Activated CD4-positive, alpha-beta T cell treated with anti-CD3 and anti-CD28 coated beads for 48 hours (primary cell): ENCODE measurements at regions not wholly inside any gene's neighbourhood (a gene's known extent, or its start where the extent isn't known, plus 50 kb on each side); places are given as distances from the start of the nearest gene placed in this dataset.

Source experiments
- DNase-seq: peaks from one replicate; pipeline ENCODE4 v3.0.0-alpha.2; 2020

DNA sequence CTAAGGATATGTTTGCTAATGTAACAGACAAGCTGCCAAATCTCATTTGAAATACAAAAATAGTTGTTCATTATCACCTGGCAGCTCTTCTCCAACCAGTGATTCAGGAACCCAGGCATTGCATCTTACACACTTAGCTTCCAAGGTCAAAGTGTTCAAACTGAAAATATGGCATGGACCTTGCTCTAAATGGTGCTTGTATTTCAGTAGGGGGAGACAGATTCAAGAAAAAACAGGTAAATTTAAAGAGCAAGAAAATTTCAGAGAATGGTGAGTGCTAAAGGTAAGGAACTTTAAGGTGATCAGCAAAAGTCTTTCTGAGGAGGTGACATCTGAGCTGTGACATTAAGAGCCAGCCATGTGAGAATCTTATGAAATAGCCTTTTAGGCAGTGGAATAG, 82.8 kb upstream of the E2F8 start:
- no peak for DNase-seq

DNA sequence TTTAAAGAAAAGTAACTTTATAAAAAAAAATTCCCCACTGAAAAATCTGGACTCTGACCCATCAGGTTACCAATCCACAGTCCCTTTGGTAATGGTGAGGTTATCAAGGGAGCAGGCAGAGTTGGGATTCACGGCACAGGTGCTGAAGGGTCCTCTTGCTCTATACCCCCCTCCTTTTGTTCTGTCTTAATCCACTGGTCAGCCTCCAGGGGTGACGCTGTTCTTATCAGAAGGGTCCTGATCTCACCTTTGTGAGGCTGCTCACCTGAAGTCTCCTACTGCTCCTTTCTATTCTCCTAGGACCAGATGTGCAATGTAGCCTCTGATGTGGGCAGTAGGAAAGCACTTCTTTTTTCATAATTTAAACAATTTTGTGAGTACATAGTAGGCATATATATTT, 80.6 kb upstream of the E2F8 start:
- no peak for DNase-seq

DNA sequence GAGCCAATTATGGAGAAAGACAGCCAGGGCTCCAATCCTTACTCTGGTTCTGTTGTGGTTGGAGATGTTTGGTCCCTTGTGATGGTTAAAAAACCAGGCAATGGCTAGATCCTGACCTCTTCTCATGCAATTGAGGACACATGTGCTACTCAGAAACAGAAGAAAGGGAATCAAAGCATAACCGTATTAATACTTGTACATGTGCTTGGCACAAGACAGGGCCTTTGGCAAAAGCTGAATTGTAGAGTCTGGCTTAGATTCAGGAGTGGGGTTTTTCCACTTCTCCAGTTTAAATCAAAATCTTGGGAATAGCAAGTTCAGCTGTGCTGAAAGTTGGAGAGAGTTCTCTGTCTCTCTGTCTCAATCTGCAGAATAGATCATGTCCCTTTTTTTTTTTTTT, 80.1 kb upstream of the E2F8 start:
- no peak for DNase-seq

DNA sequence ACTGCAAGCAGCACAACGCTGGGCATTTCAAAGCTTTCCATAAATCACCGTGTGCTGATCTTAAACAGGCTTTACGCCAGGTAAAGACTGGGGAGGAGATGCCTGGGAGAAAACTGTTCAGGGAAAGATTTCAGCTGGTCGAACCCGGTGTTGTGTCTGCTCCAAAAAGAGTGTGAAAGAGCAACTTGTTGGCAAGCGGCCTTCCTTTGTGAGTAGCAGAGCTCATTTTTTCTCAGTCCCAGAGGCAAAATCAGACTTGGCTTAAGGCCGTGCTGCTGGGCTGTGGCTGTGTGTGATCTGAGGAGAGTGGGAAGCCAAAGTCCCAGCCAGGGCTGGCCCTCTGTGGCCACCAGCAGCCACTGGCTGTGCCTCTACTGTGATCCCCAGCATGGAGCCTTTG, 75.7 kb upstream of the E2F8 start:
- no peak for DNase-seq

DNA sequence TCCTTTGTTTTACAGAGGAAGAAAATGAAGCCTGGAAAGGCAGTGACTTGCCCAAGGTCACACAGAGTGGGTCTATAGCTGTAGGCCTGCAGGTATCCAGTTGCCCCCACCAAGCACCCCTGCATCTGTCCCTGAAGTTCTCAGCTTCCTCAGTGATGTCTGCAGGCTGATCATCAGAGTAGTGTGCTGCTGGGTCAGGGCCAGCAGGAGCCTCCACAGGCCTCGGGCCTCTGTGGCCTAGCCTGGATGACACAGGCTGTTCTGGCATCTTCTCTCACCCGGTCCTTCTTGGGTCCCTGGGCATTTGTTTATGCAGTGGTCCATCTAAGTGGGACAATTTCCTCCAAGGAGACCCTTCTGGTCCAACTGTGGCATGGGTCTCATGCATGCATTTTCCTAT, 74.8 kb upstream of the E2F8 start:
- no peak for DNase-seq

DNA sequence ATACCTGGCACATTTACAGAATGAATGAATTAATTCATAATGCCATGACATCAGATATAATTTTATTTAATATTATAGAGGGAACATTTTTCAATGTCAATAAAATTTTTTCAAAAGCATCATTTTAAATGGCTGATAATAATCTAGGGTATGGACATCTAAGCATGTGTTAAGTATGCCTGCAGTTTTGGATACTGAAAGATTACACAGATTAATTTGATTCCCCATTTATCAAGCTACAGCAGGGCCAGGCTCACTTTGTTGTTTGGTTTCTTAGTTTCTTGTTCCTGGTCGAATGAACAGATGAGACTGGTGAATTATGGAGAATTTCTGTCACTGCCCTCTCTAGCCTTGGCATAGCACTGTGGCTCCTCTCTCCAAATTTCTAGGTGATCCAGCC, 72.4 kb upstream of the E2F8 start:
- DNase-seq = no peak

DNA sequence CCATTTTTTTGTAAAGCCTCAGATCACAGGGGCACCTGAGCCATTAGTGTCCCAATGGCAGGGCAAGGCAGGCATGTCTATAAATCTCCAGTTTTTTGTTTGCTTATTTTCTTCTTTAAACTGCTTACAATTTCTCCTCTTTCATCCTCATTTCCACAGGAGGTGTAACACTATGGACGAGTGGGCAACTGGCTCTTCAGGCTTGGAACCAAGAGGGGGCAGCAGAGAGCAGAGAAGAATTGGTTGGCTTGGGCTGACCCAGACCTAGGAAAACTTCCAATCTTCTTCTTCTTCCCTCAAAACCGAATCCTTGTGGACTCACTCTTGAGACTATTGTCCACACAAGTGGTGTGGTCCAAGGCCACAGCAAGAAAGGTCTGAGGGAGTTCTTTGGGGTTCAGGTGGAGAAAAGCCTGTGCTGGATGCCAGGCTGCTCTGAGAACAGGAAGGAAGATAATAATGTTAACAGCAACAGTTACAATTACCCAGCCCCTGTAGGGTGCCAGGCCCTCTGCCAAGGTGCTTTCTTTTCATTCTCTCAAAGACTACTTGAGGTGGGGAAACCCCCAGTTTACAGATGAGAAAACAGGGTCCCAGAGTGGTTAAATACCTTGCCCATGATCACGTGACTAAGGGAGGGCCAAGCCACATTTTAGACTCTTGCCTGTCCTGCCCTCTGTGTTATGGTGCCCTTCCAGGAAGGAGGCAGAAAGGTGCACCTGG, 70.7 kb upstream of the E2F8 start:
- peak; percentile 66 for DNase-seq

DNA sequence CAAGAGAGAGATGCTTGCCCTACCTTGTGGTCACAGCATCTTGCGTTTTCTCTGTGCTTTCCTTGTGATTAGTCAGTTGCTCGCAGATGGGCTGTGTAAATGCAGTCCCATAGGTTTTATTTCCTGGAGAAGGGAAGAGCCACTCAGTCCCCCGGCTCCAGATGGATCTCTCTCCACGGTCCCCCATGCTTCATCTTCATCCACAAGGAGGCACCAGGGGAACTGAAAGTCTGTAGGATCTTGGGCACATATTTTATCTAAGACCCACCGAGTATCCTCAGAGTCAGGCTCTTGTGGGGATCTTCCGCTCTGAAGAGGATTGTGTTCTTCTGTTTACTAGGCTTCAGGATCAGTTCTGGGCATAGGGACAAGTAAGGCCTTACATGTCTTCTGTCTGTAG, 66.8 kb upstream of the E2F8 start:
- no peak for DNase-seq

DNA sequence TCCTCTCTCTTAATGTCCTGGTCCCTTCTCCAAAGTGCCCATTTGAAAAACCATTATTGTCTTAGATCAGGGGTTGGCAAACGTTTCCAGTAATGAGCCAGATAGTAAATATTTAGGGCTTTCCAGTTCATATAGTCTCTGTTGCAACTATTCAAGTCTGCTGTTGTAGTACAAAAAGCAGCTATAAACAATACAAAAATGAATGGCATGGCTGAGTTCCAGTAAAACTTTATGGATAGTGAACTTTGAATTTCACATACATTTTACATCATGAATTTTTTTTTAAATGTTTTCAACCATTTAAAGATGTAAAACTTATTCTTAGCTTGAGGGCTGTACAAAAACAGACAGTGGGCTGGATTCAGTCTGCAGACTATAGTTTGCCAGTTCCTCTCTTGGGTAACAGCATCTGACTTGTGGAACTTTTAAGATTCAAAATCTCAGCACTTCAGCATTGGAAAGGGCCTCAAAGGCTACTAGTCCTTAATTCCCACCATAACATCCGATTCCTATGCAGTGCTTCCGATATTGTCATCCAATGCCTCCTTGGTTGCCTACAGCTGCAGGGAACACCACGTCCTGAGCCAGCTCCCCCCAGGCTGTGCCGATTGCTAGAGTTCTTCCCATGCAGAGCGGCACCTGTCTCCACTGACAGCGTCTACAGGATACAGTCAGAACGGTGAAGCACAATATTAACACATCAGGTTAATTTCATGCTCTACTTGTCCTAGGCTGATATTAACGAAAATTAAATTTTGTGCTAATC, 65.6 kb upstream of the E2F8 start:
- DNase-seq = no peak

DNA sequence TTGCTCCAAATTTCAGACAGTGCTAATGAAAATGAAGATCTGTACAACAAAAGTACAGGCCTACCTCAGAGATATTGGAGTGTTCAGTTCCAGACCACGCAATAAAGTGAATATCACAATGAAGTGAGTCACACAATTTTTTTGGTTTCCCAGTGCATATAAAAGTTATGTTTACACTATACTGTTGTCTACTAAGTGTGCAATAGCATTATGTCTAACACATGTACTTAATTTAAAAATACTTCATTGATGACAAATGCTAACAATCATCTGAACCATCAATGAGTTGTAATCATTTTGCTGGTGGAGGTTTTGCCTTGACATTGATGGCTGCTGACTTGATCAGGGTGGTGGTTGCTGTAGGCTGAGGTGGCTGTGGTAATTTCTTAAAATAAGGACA, 60.6 kb upstream of the E2F8 start:
- DNase-seq = no peak

DNA sequence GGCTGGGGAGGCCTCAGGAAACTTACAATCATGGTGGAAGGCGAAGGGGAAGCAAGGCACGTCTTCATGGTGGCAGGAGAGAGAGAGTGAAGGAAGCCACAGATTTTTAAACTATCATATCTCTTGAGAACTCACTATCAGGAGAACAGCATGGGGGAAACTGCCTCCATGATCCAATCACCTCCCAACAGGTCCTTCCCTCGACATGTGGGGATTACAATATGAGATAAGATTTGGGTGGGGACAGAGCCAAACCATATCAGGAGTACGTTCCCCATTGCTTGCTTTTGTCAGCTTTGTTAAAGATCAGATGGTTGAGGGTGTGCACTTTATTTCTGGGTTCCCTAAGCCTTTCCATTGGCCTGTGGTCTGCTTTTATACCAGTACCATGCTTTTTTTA, 53.7 kb upstream of the E2F8 start:
- DNase-seq = no peak

DNA sequence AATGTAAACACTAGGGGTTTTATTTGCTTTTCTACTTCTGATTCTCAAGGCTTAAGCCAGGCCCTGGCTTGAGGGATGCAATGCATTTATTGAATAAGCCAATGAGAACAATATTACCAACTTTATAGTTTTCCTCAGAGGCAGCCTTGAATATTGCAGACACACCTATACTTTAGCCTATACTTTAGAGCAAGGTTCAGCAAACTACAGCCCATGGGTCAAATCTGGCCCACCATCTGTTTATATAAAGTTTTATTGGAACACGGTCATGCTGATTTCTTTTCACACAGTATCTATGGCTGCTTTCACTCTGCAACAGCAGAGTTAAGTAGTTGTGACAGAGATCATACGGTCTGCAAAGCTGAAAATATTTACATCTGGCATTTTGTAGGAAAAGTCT, 50.3 kb upstream of the E2F8 start:
- no peak for DNase-seq
